ENCODE measurements at regions not wholly inside any gene's neighbourhood (a gene's known extent, or its start where the extent isn't known, plus 50 kb on each side); places are given as distances from the start of the nearest gene placed in this dataset.

GRCh38 chr5:82384034-82384750 is 106.0 kb upstream of the RPS23 start:
- H3K4me1 ChIP-seq (ENCODE audit: control insufficient read depth in 3 of 3, insufficient read depth in 3 of 3, low read length in 3 of 3), result no peaks in the 10 kb centered on the region
- H3K9me3 ChIP-seq (ENCODE audit: control insufficient read depth in 3 of 3, low read length in 3 of 3), result no peaks in the 10 kb centered on the region
- H3K27me3 ChIP-seq (ENCODE audit: control insufficient read depth in 3 of 3, insufficient read depth in 3 of 3, low read length in 3 of 3), result no peaks in the 10 kb centered on the region
- H3K36me3 ChIP-seq (ENCODE audit: control insufficient read depth in 3 of 3, insufficient read depth in 3 of 3, low read length in 3 of 3), result no peaks in the 10 kb centered on the region
- no peak overlapping the region for H3K9ac ChIP-seq (ENCODE audit: low read depth in 1 of 3, low read length in 3 of 3)
- no peak overlapping the region for H3K27ac ChIP-seq (ENCODE audit: low read depth, low read length)
- no peak overlapping the region for H3K4me3 ChIP-seq (ENCODE audit: low read length in 3 of 3)

DNA sequence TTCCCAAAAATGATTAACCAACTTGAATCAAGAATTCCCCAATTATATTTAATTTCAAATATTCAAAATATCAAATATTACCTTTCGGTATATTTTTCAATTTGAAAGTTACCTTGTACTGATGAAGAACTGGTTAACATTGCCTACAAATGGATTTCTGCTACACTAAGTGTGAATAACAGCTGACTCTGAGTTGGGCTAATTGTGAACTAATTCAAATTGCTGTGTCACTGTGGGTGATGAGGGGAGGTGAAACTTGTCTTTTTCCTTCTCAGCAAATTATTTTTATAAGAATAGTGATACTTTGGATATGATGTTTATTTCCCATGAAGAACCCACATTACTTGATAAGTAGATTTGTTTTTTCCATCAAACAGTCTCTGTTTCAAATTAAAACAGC is 103.4 kb upstream of the RPS23 start:
- Histone ChIP-seq H3K4me1 (ENCODE audit: control insufficient read depth in 3 of 3, insufficient read depth in 3 of 3, low read length in 3 of 3) (no peaks in the 10 kb centered on the region), H3K27me3 (ENCODE audit: control insufficient read depth in 3 of 3, insufficient read depth in 3 of 3, low read length in 3 of 3) (no peaks in the 10 kb centered on the region), H3K36me3 (ENCODE audit: control insufficient read depth in 3 of 3, insufficient read depth in 3 of 3, low read length in 3 of 3) (no peaks in the 10 kb centered on the region), H3K9me3 (ENCODE audit: control insufficient read depth in 3 of 3, low read length in 3 of 3) (no peaks in the 10 kb centered on the region), H3K27ac (ENCODE audit: low read depth, low read length) (no peak overlapping the region), H3K4me3 (ENCODE audit: low read length in 3 of 3) (no peak overlapping the region), H3K9ac (ENCODE audit: low read depth in 1 of 3, low read length in 3 of 3) (no peak overlapping the region)

DNA sequence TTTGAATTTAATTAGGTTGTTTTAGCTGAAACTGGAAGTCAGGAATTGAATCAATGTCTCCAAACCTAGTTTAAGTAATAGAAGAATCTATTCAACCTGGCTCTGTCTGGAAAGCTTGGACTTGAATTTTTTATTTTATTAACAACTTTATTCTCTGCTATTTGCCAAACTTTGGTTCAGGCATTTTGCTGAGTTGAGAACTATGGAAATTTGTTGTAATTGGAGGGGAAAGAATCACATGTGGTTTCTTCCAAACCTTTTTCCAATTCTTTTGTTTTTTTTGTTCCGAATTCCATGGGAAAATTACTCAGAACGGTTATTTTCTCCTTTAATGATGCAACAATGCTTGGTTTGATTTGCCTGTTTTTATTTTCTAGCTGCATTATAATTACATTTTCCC is 98.2 kb upstream of the RPS23 start:
- no peak overlapping the region for H3K27ac ChIP-seq (ENCODE audit: low read depth, low read length)
- H3K27me3 ChIP-seq (ENCODE audit: control insufficient read depth in 3 of 3, insufficient read depth in 3 of 3, low read length in 3 of 3), result no peaks in the 10 kb centered on the region
- H3K4me3 ChIP-seq (ENCODE audit: low read length in 3 of 3), result no peak overlapping the region
- no peak overlapping the region for H3K9ac ChIP-seq (ENCODE audit: low read depth in 1 of 3, low read length in 3 of 3)
- H3K4me1 ChIP-seq (ENCODE audit: control insufficient read depth in 3 of 3, insufficient read depth in 3 of 3, low read length in 3 of 3), result peaks cover 0 to 4% (median 0%) of the 10 kb centered on the region in 3 donors
- no peaks in the 10 kb centered on the region for H3K36me3 ChIP-seq (ENCODE audit: control insufficient read depth in 3 of 3, insufficient read depth in 3 of 3, low read length in 3 of 3)
- no peaks in the 10 kb centered on the region for H3K9me3 ChIP-seq (ENCODE audit: control insufficient read depth in 3 of 3, low read length in 3 of 3)

DNA sequence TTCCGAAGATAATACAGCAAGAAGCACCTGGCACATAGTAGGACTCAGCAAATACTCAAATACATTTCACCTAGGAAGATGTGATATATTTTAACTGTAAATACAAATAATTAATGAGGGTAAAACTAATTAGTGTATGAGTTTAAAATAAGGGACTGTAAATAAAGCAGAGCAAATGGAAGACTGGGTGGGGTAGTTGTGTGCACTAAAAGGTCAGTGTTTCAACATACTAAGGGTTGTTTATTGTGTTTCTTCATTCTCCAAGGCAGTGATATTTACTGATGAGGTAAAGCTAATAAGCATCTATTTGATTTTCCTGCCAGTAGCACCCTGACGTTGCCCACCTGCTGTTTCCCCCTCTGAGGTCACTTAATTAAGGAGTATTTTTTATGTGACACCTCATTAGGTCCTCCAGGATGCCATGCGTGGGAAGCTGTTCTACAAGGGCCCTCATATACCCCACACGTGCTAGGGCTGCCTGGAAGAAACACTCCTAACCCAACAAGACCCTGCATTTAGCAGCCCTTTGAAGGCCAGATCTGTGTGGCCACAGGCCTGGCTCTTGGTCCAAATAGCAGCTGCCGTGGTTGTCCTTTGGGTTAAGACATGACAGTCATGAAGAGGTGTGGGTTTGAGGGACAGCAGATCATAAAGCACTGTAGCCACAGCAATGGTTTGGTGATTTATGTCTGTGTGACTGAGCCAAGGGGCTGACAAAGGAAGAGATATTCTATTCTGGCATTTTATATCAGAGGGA is 97.5 kb upstream of the RPS23 start:
- H3K27ac ChIP-seq (ENCODE audit: low read depth, low read length), result peak overlapping the region; percentile 9
- no peaks in the 10 kb centered on the region for H3K9me3 ChIP-seq (ENCODE audit: control insufficient read depth in 3 of 3, low read length in 3 of 3)
- peaks cover 0 to 4% (median 0%) of the 10 kb centered on the region in 3 donors for H3K4me1 ChIP-seq (ENCODE audit: control insufficient read depth in 3 of 3, insufficient read depth in 3 of 3, low read length in 3 of 3)
- no peaks in the 10 kb centered on the region for H3K36me3 ChIP-seq (ENCODE audit: control insufficient read depth in 3 of 3, insufficient read depth in 3 of 3, low read length in 3 of 3)
- no peaks in the 10 kb centered on the region for H3K27me3 ChIP-seq (ENCODE audit: control insufficient read depth in 3 of 3, insufficient read depth in 3 of 3, low read length in 3 of 3)
- no peak overlapping the region for H3K9ac ChIP-seq (ENCODE audit: low read depth in 1 of 3, low read length in 3 of 3)
- H3K4me3 ChIP-seq (ENCODE audit: low read length in 3 of 3), result no peak overlapping the region

DNA sequence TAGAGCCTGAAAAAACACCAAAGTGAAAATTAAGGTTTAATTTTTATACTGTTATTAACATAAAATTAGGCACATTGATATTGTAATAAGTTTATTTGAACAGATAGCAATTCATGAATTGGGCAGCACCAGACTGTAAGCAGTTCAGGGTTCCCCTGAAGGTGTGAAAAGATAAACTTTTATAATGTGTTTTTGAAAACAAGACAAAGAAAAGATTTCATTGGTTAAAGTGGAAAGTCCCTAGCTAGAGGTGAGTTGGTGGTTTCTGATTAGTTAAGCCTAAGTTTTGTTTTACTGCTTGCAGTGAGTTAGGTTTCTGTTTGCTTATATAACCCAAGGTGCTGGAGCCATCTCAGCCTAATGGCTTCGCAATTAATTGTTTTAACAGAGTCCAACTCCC is 96.5 kb upstream of the RPS23 start:
- Histone ChIP-seq H3K27me3 (ENCODE audit: control insufficient read depth in 3 of 3, insufficient read depth in 3 of 3, low read length in 3 of 3) (no peaks in the 10 kb centered on the region), H3K4me1 (ENCODE audit: control insufficient read depth in 3 of 3, insufficient read depth in 3 of 3, low read length in 3 of 3) (peaks cover 0 to 4% (median 0%) of the 10 kb centered on the region in 3 donors), H3K9me3 (ENCODE audit: control insufficient read depth in 3 of 3, low read length in 3 of 3) (no peaks in the 10 kb centered on the region), H3K9ac (ENCODE audit: low read depth in 1 of 3, low read length in 3 of 3) (no peak overlapping the region), H3K27ac (ENCODE audit: low read depth, low read length) (no peak overlapping the region), H3K4me3 (ENCODE audit: low read length in 3 of 3) (no peak overlapping the region), H3K36me3 (ENCODE audit: control insufficient read depth in 3 of 3, insufficient read depth in 3 of 3, low read length in 3 of 3) (no peaks in the 10 kb centered on the region)

GRCh38 chr5:82367930-82368329 is 89.8 kb upstream of the RPS23 start:
- no peaks in the 10 kb centered on the region for H3K9me3 ChIP-seq (ENCODE audit: control insufficient read depth in 3 of 3, low read length in 3 of 3)
- H3K27me3 ChIP-seq (ENCODE audit: control insufficient read depth in 3 of 3, insufficient read depth in 3 of 3, low read length in 3 of 3), result no peaks in the 10 kb centered on the region
- no peaks in the 10 kb centered on the region for H3K36me3 ChIP-seq (ENCODE audit: control insufficient read depth in 3 of 3, insufficient read depth in 3 of 3, low read length in 3 of 3)
- no peaks in the 10 kb centered on the region for H3K4me1 ChIP-seq (ENCODE audit: control insufficient read depth in 3 of 3, insufficient read depth in 3 of 3, low read length in 3 of 3)
- no peak overlapping the region for H3K4me3 ChIP-seq (ENCODE audit: low read length in 3 of 3)
- no peak overlapping the region for H3K27ac ChIP-seq (ENCODE audit: low read depth, low read length)
- no peak overlapping the region for H3K9ac ChIP-seq (ENCODE audit: low read depth in 1 of 3, low read length in 3 of 3)

- H3K36me3 ChIP-seq (ENCODE audit: control insufficient read depth in 3 of 3, insufficient read depth in 3 of 3, low read length in 3 of 3), result no peaks in the 10 kb centered on the region
- H3K4me1 ChIP-seq (ENCODE audit: control insufficient read depth in 3 of 3, insufficient read depth in 3 of 3, low read length in 3 of 3), result no peaks in the 10 kb centered on the region
- no peaks in the 10 kb centered on the region for H3K27me3 ChIP-seq (ENCODE audit: control insufficient read depth in 3 of 3, insufficient read depth in 3 of 3, low read length in 3 of 3)
- no peak overlapping the region for H3K27ac ChIP-seq (ENCODE audit: low read depth, low read length)
- no peak overlapping the region for H3K9ac ChIP-seq (ENCODE audit: low read depth in 1 of 3, low read length in 3 of 3)
- H3K9me3 ChIP-seq (ENCODE audit: control insufficient read depth in 3 of 3, low read length in 3 of 3), result no peaks in the 10 kb centered on the region
- H3K4me3 ChIP-seq (ENCODE audit: low read length in 3 of 3), result no peak overlapping the region
These were observed 87.6 kb upstream of the RPS23 start for GRCh38 chr5:82365744-82366228.

- Histone ChIP-seq H3K4me3 (ENCODE audit: low read length in 3 of 3) (no peak overlapping the region), H3K9ac (ENCODE audit: low read depth in 1 of 3, low read length in 3 of 3) (no peak overlapping the region), H3K27me3 (ENCODE audit: control insufficient read depth in 3 of 3, insufficient read depth in 3 of 3, low read length in 3 of 3) (no peaks in the 10 kb centered on the region), H3K27ac (ENCODE audit: low read depth, low read length) (no peak overlapping the region), H3K36me3 (ENCODE audit: control insufficient read depth in 3 of 3, insufficient read depth in 3 of 3, low read length in 3 of 3) (no peaks in the 10 kb centered on the region), H3K4me1 (ENCODE audit: control insufficient read depth in 3 of 3, insufficient read depth in 3 of 3, low read length in 3 of 3) (no peaks in the 10 kb centered on the region), H3K9me3 (ENCODE audit: control insufficient read depth in 3 of 3, low read length in 3 of 3) (no peaks in the 10 kb centered on the region)
These were observed 86.9 kb upstream of the RPS23 start for GRCh38 chr5:82365026-82365425.

- H3K4me1 ChIP-seq (ENCODE audit: control insufficient read depth in 3 of 3, insufficient read depth in 3 of 3, low read length in 3 of 3), result no peaks in the 10 kb centered on the region
- H3K9me3 ChIP-seq (ENCODE audit: control insufficient read depth in 3 of 3, low read length in 3 of 3), result no peaks in the 10 kb centered on the region
- no peak overlapping the region for H3K27ac ChIP-seq (ENCODE audit: low read depth, low read length)
- H3K27me3 ChIP-seq (ENCODE audit: control insufficient read depth in 3 of 3, insufficient read depth in 3 of 3, low read length in 3 of 3), result no peaks in the 10 kb centered on the region
- H3K36me3 ChIP-seq (ENCODE audit: control insufficient read depth in 3 of 3, insufficient read depth in 3 of 3, low read length in 3 of 3), result no peaks in the 10 kb centered on the region
- H3K4me3 ChIP-seq (ENCODE audit: low read length in 3 of 3), result no peak overlapping the region
- no peak overlapping the region for H3K9ac ChIP-seq (ENCODE audit: low read depth in 1 of 3, low read length in 3 of 3)
These were observed 86.3 kb upstream of the RPS23 start for GRCh38 chr5:82364497-82364896.

DNA sequence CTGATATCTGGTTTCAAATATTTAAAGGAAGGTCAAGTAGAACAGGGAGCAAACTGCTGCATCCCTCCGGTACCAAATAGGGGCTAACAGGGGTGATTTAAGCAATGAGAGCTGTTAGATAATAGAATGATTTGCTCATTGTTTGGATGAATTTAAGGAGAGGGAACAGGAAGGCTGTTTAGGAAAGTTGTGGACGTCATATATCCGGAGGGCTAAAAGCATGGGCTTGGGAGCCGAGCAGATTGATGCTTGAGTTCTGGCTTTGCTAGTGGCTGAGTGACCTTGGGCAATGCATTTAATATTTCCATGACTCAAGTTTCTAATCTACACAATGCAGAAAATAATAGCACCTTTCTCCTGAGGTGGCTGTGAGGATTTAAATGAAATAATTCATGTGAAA is 85.4 kb upstream of the RPS23 start:
- H3K36me3 ChIP-seq (ENCODE audit: control insufficient read depth in 3 of 3, insufficient read depth in 3 of 3, low read length in 3 of 3), result no peaks in the 10 kb centered on the region
- H3K4me1 ChIP-seq (ENCODE audit: control insufficient read depth in 3 of 3, insufficient read depth in 3 of 3, low read length in 3 of 3), result no peaks in the 10 kb centered on the region

More for the DNA sequence above, 85.4 kb upstream of the RPS23 start:
- H3K4me3 ChIP-seq (ENCODE audit: low read length in 3 of 3), result no peak overlapping the region
- H3K27me3 ChIP-seq (ENCODE audit: control insufficient read depth in 3 of 3, insufficient read depth in 3 of 3, low read length in 3 of 3), result no peaks in the 10 kb centered on the region
- no peak overlapping the region for H3K9ac ChIP-seq (ENCODE audit: low read depth in 1 of 3, low read length in 3 of 3)
- no peaks in the 10 kb centered on the region for H3K9me3 ChIP-seq (ENCODE audit: control insufficient read depth in 3 of 3, low read length in 3 of 3)
- H3K27ac ChIP-seq (ENCODE audit: low read depth, low read length), result no peak overlapping the region

Measured in skeletal muscle tissue (tissue), 3 donors.